ENCODE measurements at regions not wholly inside any gene's neighbourhood (a gene's known extent, or its start where the extent isn't known, plus 50 kb on each side); places are given as distances from the start of the nearest gene placed in this dataset.

DNA sequence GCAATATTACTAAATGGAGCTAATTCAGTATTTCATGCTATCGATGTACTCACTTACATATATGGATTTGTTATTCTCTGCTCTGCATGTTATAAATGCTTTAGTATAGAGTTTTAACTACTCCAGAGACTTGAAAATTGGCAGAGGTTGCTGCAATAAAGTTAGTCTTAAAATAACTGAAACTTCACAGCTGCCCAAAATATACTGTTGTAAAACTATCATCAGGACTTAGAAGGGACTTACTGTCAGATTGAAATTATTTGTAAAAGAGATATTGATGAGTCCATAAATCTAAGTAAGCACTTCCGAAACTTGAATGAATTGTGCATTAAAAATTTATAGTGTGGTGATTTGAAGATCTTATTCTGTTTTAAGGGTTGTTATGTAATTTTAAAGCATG, 1178.2 kb upstream of the PCDH20 start:
- Histone ChIP-seq H3K27me3 (ENCODE audit: insufficient read depth, low read length) (no peaks in the 10 kb centered on the region), H2BK5ac (ENCODE audit: insufficient read length, low read length) (no peak overlapping the region), H4K91ac (ENCODE audit: insufficient read length, low read depth, low read length) (no peak overlapping the region), H3K23me2 (ENCODE audit: insufficient read length, low read depth, low read length, poor library complexity, severe bottlenecking) (no peaks in the 10 kb centered on the region), H2AK5ac (ENCODE audit: insufficient read length, low read length) (no peak overlapping the region), H3K79me1 (ENCODE audit: insufficient read depth, low read depth, low read length, poor library complexity, severe bottlenecking) (no peaks in the 10 kb centered on the region), H3T11ph (ENCODE audit: low read length) (no peak overlapping the region), H3K9ac (ENCODE audit: extremely low read depth, insufficient read length, low read length) (no peak overlapping the region), H2BK120ac (ENCODE audit: low read depth, low read length, poor library complexity, severe bottlenecking) (no peak overlapping the region), H2AFZ (ENCODE audit: low read length) (no peak overlapping the region), H4K8ac (replicated peaks; ENCODE audit: insufficient read length, low read depth, low read length) (no peak overlapping the region), H2BK12ac (ENCODE audit: insufficient read length, low read depth, low read length) (no peak overlapping the region), H3K14ac (ENCODE audit: insufficient read depth, low read length) (no peak overlapping the region), H3K23ac (ENCODE audit: insufficient read length, low read depth, low read length) (no peak overlapping the region), H2BK20ac (ENCODE audit: low read depth, low read length, poor library complexity, severe bottlenecking) (no peak overlapping the region), H4K20me1 (ENCODE audit: control insufficient read depth, insufficient read depth, insufficient read length) (no peaks in the 10 kb centered on the region), H2BK15ac (ENCODE audit: low read depth, low read length) (no peak overlapping the region), H3K79me2 (ENCODE audit: insufficient read depth, low read length) (no peaks in the 10 kb centered on the region), H3K4me2 (ENCODE audit: insufficient read depth, insufficient read length, low read length) (no peak overlapping the region), H3K27ac (ENCODE audit: insufficient read length, low read depth, low read length) (no peak overlapping the region), H3K9me3 (ENCODE audit: control insufficient read depth, low read depth, low read length) (no peaks in the 10 kb centered on the region), H4K5ac (ENCODE audit: insufficient read length, low read depth, low read length) (no peak overlapping the region), H3K18ac (ENCODE audit: insufficient read length, low read depth, low read length) (no peak overlapping the region), H3K4ac (ENCODE audit: low read depth, low read length) (no peak overlapping the region), H3K4me1 (ENCODE audit: insufficient read depth, low read length) (no peaks in the 10 kb centered on the region), H3K56ac (ENCODE audit: insufficient read length, low read depth, low read length) (no peak overlapping the region)
- no peak for DNase-seq
- TF ChIP-seq, protein P1, sequence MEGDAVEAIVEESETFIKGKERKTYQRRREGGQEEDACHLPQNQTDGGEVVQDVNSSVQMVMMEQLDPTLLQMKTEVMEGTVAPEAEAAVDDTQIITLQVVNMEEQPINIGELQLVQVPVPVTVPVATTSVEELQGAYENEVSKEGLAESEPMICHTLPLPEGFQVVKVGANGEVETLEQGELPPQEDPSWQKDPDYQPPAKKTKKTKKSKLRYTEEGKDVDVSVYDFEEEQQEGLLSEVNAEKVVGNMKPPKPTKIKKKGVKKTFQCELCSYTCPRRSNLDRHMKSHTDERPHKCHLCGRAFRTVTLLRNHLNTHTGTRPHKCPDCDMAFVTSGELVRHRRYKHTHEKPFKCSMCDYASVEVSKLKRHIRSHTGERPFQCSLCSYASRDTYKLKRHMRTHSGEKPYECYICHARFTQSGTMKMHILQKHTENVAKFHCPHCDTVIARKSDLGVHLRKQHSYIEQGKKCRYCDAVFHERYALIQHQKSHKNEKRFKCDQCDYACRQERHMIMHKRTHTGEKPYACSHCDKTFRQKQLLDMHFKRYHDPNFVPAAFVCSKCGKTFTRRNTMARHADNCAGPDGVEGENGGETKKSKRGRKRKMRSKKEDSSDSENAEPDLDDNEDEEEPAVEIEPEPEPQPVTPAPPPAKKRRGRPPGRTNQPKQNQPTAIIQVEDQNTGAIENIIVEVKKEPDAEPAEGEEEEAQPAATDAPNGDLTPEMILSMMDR (conservative IDR thresholded peaks at IDR 0.05), result no peak
- H3K4me3 Mint-ChIP-seq, result no peak overlapping the region
- H3K9me3 Mint-ChIP-seq, result no peaks in the 10 kb centered on the region
- H3K27me3 Mint-ChIP-seq (ENCODE audit: low read depth), result no peaks in the 10 kb centered on the region
- WGBS (ENCODE audit: extremely low coverage, insufficient read length, low lambda C conversion rate), result 100% methylated on average over 1 of the region's 2 CpGs
- H3K4me1 Mint-ChIP-seq, result peaks cover 0 to 6% of the 10 kb centered on the region in 2 experiments; a peak in 1 of 4 replicates
- H3K36me3 Mint-ChIP-seq (ENCODE audit: insufficient read depth in 1 of 3, low read depth in 3 of 3), result no peaks in the 10 kb centered on the region
- no peak overlapping the region for H3K27ac Mint-ChIP-seq
